ENCODE measurements at regions not wholly inside any gene's neighbourhood (a gene's known extent, or its start where the extent isn't known, plus 50 kb on each side); places are given as distances from the start of the nearest gene placed in this dataset.

DNA sequence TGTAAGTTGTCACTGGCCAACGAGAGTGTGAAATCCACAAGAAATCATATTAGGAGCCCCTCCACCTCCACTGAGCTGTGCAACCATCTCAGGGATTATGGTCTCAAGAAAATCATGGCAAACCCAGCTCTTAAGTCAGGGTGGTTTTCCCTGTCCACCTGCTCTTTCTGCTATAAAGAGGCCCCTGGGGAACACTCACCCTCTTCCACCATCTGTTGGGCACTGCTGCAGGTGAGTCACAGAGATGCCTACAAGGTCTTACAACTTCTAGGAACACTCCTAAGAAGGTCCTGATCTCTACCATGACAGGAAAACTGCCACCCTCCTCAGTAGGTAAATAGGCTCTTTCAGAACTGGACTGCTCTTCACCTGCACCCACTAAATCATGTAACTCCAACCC is 61.8 kb downstream of the DRD1 start:
- H3K36me3 ChIP-seq (ENCODE audit: control insufficient read depth, insufficient read depth, low read length): no peaks in the 10 kb centered on the region
- CTCF ChIA-PET: no interaction called here
- TF ChIP-seq, protein P1, sequence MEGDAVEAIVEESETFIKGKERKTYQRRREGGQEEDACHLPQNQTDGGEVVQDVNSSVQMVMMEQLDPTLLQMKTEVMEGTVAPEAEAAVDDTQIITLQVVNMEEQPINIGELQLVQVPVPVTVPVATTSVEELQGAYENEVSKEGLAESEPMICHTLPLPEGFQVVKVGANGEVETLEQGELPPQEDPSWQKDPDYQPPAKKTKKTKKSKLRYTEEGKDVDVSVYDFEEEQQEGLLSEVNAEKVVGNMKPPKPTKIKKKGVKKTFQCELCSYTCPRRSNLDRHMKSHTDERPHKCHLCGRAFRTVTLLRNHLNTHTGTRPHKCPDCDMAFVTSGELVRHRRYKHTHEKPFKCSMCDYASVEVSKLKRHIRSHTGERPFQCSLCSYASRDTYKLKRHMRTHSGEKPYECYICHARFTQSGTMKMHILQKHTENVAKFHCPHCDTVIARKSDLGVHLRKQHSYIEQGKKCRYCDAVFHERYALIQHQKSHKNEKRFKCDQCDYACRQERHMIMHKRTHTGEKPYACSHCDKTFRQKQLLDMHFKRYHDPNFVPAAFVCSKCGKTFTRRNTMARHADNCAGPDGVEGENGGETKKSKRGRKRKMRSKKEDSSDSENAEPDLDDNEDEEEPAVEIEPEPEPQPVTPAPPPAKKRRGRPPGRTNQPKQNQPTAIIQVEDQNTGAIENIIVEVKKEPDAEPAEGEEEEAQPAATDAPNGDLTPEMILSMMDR (IDR thresholded peaks at IDR 0.05; ENCODE audit: insufficient read depth in 1 of 2, low read depth in 1 of 2, low read length in 1 of 2, severe bottlenecking in 1 of 2, unreplicated experiment in 1 of 2): no peak
- intact Hi-C loops (cut with micrococcal nuclease; ENCODE audit: unreplicated experiment): no loop called here
- H3K36me3 Mint-ChIP-seq (ENCODE audit: insufficient read depth, unreplicated experiment): no peaks in the 10 kb centered on the region
- peaks cover 30% of the 10 kb centered on the region for H3K4me1 ChIP-seq
- no peak overlapping the region for H3K27ac Mint-ChIP-seq (ENCODE audit: unreplicated experiment)
- no peak overlapping the region for H3K4me3 ChIP-seq (ENCODE audit: low read depth, low read length)
- no peaks in the 10 kb centered on the region for H3K9me3 ChIP-seq
- peaks cover 36% of the 10 kb centered on the region for H3K4me1 Mint-ChIP-seq (ENCODE audit: low read depth, unreplicated experiment)
- no peaks in the 10 kb centered on the region for H3K27me3 Mint-ChIP-seq (ENCODE audit: insufficient read depth, unreplicated experiment)
- no peak for DNase-seq
- H3K9me3 Mint-ChIP-seq (ENCODE audit: unreplicated experiment): no peaks in the 10 kb centered on the region
- no peak overlapping the region for H3K4me3 Mint-ChIP-seq (ENCODE audit: unreplicated experiment)
- no TSS peak for BruUV-seq (replicated peaks)
- no peaks in the 10 kb centered on the region for H3K27me3 ChIP-seq (replicated peaks; ENCODE audit: control insufficient read depth, insufficient read depth, low read length)
- POLR2A ChIA-PET: no interaction called here

DNA sequence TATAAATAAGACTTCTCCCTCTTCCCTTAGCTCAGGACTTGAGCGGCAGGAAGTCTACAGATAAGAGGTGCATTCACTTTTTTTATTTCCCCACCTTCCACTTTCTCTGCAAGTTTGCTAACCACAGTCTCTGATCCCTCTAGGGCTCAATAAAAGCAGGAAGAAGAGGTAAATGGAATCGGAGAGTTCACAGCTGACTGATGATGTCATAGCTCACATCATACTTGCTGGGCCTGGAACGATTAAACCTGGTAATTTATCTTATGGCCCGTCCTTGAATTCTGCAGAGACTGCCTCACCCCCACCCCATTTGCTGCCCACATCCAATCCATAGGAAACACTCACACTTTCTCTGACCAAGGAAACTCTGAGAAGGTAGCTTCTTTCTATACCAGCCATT is 62.9 kb downstream of the DRD1 start:
- no peaks in the 10 kb centered on the region for H3K27me3 Mint-ChIP-seq (ENCODE audit: insufficient read depth, unreplicated experiment)
- no TSS peak for BruUV-seq (replicated peaks)
- H3K4me3 ChIP-seq (ENCODE audit: low read depth, low read length): no peak overlapping the region
- no peaks in the 10 kb centered on the region for H3K36me3 ChIP-seq (ENCODE audit: control insufficient read depth, insufficient read depth, low read length)
- intact Hi-C loops (cut with micrococcal nuclease; ENCODE audit: unreplicated experiment): no loop called here
- peaks cover 30% of the 10 kb centered on the region for H3K4me1 ChIP-seq
- TF ChIP-seq, protein P1 (IDR thresholded peaks at IDR 0.05; ENCODE audit: insufficient read depth in 1 of 2, low read depth in 1 of 2, low read length in 1 of 2, severe bottlenecking in 1 of 2, unreplicated experiment in 1 of 2): no peak
- H3K9me3 ChIP-seq: no peaks in the 10 kb centered on the region
- H3K27ac Mint-ChIP-seq (ENCODE audit: unreplicated experiment): no peak overlapping the region
- no peaks in the 10 kb centered on the region for H3K27me3 ChIP-seq (replicated peaks; ENCODE audit: control insufficient read depth, insufficient read depth, low read length)
- no peak for DNase-seq
- H3K4me1 Mint-ChIP-seq (ENCODE audit: low read depth, unreplicated experiment): peaks cover 36% of the 10 kb centered on the region
- H3K9me3 Mint-ChIP-seq (ENCODE audit: unreplicated experiment): no peaks in the 10 kb centered on the region
- POLR2A ChIA-PET: no interaction called here
- no peaks in the 10 kb centered on the region for H3K36me3 Mint-ChIP-seq (ENCODE audit: insufficient read depth, unreplicated experiment)
- CTCF ChIA-PET: no interaction called here
- no peak overlapping the region for H3K4me3 Mint-ChIP-seq (ENCODE audit: unreplicated experiment)

DNA sequence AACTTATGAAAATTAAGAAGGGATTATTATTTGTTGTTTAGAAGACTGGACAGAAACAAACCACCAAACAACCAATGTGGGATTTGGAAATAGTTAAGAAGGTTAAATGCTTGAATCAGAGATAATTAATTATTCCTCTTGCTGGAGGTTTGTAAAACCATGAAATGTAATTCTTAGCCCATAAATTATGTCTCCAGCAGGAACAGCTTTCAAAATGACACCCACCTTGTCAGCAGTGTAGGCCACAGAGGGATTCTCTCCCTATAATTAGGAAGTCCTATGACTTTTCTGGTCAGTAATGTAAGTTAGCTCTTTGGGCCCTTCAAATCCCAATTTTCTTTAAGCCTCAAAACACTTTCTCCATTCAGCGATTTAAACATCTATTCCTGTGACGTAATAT is 63.3 kb downstream of the DRD1 start:
- H3K36me3 Mint-ChIP-seq (ENCODE audit: insufficient read depth, unreplicated experiment): no peaks in the 10 kb centered on the region
- BruUV-seq (replicated peaks): no TSS peak

More for the DNA sequence above, 63.3 kb downstream of the DRD1 start:
- H3K9me3 Mint-ChIP-seq (ENCODE audit: unreplicated experiment): no peaks in the 10 kb centered on the region
- Histone ChIP-seq H3K27me3 (replicated peaks; ENCODE audit: control insufficient read depth, insufficient read depth, low read length) (no peaks in the 10 kb centered on the region), H3K36me3 (ENCODE audit: control insufficient read depth, insufficient read depth, low read length) (no peaks in the 10 kb centered on the region), H3K4me1 (peaks cover 30% of the 10 kb centered on the region), H3K9me3 (no peaks in the 10 kb centered on the region), H3K4me3 (ENCODE audit: low read depth, low read length) (no peak overlapping the region)
- H3K27me3 Mint-ChIP-seq (ENCODE audit: insufficient read depth, unreplicated experiment): no peaks in the 10 kb centered on the region
- intact Hi-C loops (cut with micrococcal nuclease; ENCODE audit: unreplicated experiment): no loop called here
- TF ChIP-seq, protein P1 (IDR thresholded peaks at IDR 0.05; ENCODE audit: insufficient read depth in 1 of 2, low read depth in 1 of 2, low read length in 1 of 2, severe bottlenecking in 1 of 2, unreplicated experiment in 1 of 2): no peak
- no peak overlapping the region for H3K4me3 Mint-ChIP-seq (ENCODE audit: unreplicated experiment)
- peaks cover 36% of the 10 kb centered on the region for H3K4me1 Mint-ChIP-seq (ENCODE audit: low read depth, unreplicated experiment)
- ChIA-PET POLR2A (no interaction called here), CTCF (no interaction called here)
- no peak for DNase-seq
- H3K27ac Mint-ChIP-seq (ENCODE audit: unreplicated experiment): no peak overlapping the region
